IgD-negative memory B cell (primary cell): ENCODE measurements at regions not wholly inside any gene's neighbourhood (a gene's known extent, or its start where the extent isn't known, plus 50 kb on each side); places are given as distances from the start of the nearest gene placed in this dataset.
A peak's percentile ranks its signal among the peaks of the same experiment; 100 is the strongest.

ENCODE experiments used
- H3K27ac Mint-ChIP-seq, 3 donors: one replicate each; pipeline ENCODE4 v1.8.0; 2020 to 2022; ENCODE audit warnings: mild to moderate bottlenecking in 3 of 3, mixed read lengths in 3 of 3, moderate library complexity in 1 of 3
- H3K27me3 Mint-ChIP-seq: one replicate; pipeline ENCODE4 v1.8.0; 2021; ENCODE audit warnings: mixed read lengths
- H3K36me3 Mint-ChIP-seq: one replicate; pipeline ENCODE4 v1.8.0; 2020; ENCODE audit warnings: mild to moderate bottlenecking, mixed read lengths
- H3K4me1 Mint-ChIP-seq, 3 donors: one replicate each; pipeline ENCODE4 v1.8.0; 2020 to 2022; ENCODE audit warnings: mixed read lengths in 3 of 3, mild to moderate bottlenecking in 1 of 3
- H3K4me3 Mint-ChIP-seq, 4 donors: one replicate each; pipeline ENCODE4 v1.8.0; 2020 to 2022; ENCODE audit warnings: mild to moderate bottlenecking in 4 of 4, mixed read lengths in 4 of 4, moderate library complexity in 3 of 4
- H3K9me3 Mint-ChIP-seq, 3 donors: one replicate each; pipeline ENCODE4 v1.8.0; 2020 to 2021; ENCODE audit warnings: mixed read lengths in 3 of 3, mild to moderate bottlenecking in 1 of 3

GRCh38 chr2:186302263-186302662 is 183.8 kb upstream of the ZC3H15 start:
- H3K4me3 Mint-ChIP-seq: no peak overlapping the region
- H3K9me3 Mint-ChIP-seq: peaks cover 2 to 10% (median 9%) of the 10 kb centered on the region in 3 donors
- H3K4me1 Mint-ChIP-seq: peaks cover 0 to 2% (median 0%) of the 10 kb centered on the region in 3 donors
- H3K36me3 Mint-ChIP-seq: peaks cover 11% of the 10 kb centered on the region
- H3K27ac Mint-ChIP-seq: no peak overlapping the region
- no peaks in the 10 kb centered on the region for H3K27me3 Mint-ChIP-seq

DNA sequence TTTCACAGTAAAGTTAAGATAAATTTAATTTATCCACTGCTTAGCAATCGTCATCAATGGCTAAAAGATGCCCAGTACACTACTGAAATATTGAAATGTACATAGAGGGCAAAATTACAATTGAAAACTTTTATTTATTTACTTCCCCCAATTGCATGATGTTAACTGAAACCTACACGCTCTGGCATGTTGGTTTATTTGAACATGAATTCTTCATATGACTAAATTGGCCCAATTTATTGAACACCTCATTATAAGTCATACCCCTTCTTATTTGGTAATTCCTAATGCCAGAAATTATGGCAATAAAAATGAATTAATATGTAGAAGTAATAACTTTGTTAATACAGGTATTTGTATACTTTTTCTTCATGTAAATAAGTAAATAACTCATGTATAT is 183.0 kb upstream of the ZC3H15 start:
- Mint-ChIP-seq H3K9me3 (peaks cover 2 to 10% (median 8%) of the 10 kb centered on the region in 3 donors), H3K4me1 (peaks cover 0 to 2% (median 0%) of the 10 kb centered on the region in 3 donors), H3K27ac (no peak overlapping the region), H3K27me3 (no peaks in the 10 kb centered on the region), H3K4me3 (no peak overlapping the region), H3K36me3 (peaks cover 11% of the 10 kb centered on the region)

DNA sequence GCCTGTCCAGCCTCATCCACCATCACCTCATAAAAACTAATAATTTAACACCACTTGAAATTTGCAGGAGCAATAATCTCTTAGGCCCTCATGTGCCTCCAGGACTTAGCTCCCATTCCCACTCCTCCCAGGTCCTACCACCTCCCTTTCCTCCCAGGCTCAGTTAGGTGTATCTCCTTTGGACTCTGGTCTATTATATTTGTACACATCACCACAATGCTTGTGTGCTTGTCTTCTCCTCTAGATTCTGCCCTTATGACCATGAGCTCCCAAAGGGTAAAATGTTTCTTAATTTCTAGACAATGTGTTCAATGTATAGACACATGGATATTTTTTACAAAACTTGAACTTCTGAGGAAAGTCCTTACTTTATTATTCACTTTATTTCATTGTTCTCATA is 182.0 kb upstream of the ZC3H15 start:
- Mint-ChIP-seq H3K9me3 (peaks cover 0 to 4% (median 0%) of the 10 kb centered on the region in 3 donors), H3K27me3 (no peaks in the 10 kb centered on the region), H3K4me3 (no peak overlapping the region), H3K4me1 (peaks cover 0 to 2% (median 0%) of the 10 kb centered on the region in 3 donors), H3K36me3 (peaks cover 14% of the 10 kb centered on the region), H3K27ac (no peak overlapping the region)

DNA sequence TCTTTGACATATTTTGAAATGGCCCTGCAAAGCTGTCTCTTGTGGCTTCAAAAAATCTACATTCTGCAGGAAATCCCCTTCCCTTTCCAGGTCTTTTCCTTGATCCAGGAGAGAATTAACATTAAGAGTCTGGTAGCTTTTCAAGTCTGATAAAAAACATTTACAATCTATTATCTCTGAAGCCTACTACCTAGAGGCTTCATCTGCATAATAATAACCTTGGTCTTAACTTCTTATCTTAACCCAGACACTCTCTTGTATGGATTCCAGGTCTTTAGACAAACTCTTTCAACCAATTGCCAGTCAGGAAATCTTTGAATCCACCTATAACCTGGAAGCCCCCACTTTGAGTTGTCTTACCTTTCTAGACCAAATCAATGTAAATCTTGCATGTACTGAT is 179.3 kb upstream of the ZC3H15 start:
- Mint-ChIP-seq H3K9me3 (peaks cover 0 to 3% (median 0%) of the 10 kb centered on the region in 3 donors), H3K4me3 (no peak overlapping the region), H3K36me3 (peaks cover 17% of the 10 kb centered on the region)

GRCh38 chr2:186307871-186308270 is 178.2 kb upstream of the ZC3H15 start:
- H3K4me3 Mint-ChIP-seq: no peak overlapping the region

More for the DNA sequence above, 179.3 kb upstream of the ZC3H15 start:
- H3K27me3 Mint-ChIP-seq: no peaks in the 10 kb centered on the region
- H3K27ac Mint-ChIP-seq: no peak overlapping the region
- no peaks in the 10 kb centered on the region for H3K4me1 Mint-ChIP-seq

GRCh38 chr2:186308347-186308746 is 177.7 kb upstream of the ZC3H15 start:
- Mint-ChIP-seq H3K4me1 (no peaks in the 10 kb centered on the region), H3K27ac (no peak overlapping the region), H3K27me3 (no peaks in the 10 kb centered on the region), H3K4me3 (no peak overlapping the region), H3K36me3 (peaks cover 28% of the 10 kb centered on the region), H3K9me3 (peaks cover 1 to 9% (median 4%) of the 10 kb centered on the region in 3 donors)

More at GRCh38 chr2:186307871-186308270, 178.2 kb upstream of the ZC3H15 start:
- no peak overlapping the region for H3K27ac Mint-ChIP-seq
- peaks cover 25% of the 10 kb centered on the region for H3K36me3 Mint-ChIP-seq
- no peaks in the 10 kb centered on the region for H3K27me3 Mint-ChIP-seq
- peaks cover 1 to 9% (median 3%) of the 10 kb centered on the region in 3 donors for H3K9me3 Mint-ChIP-seq
- H3K4me1 Mint-ChIP-seq: no peaks in the 10 kb centered on the region

GRCh38 chr2:186309901-186310300 is 176.2 kb upstream of the ZC3H15 start:
- Mint-ChIP-seq H3K4me1 (peaks cover 0 to 2% (median 0%) of the 10 kb centered on the region in 3 donors), H3K36me3 (peaks cover 25% of the 10 kb centered on the region), H3K27me3 (no peaks in the 10 kb centered on the region), H3K27ac (no peak overlapping the region), H3K9me3 (peaks cover 3 to 13% (median 10%) of the 10 kb centered on the region in 3 donors), H3K4me3 (no peak overlapping the region)

DNA sequence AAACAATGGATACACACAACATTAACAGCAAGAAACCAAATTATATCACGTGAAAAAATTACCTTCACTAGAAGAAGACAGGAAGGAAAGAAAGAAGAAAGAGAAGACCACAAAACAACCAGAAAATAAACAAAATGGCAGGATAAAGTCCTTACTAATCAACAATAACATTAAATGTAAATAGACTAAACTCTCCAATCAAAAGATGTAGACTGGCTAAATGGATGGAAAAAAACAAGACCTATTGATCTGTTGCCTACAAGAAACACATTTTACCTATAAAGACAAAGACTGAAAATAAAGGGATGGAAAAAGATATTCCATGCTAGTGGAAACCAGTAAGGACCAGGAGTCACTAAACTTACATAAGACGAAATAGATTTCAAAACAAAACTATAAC is 167.0 kb upstream of the ZC3H15 start:
- Mint-ChIP-seq H3K9me3 (peaks cover 17 to 21% (median 18%) of the 10 kb centered on the region in 3 donors), H3K27me3 (no peaks in the 10 kb centered on the region), H3K27ac (no peak overlapping the region), H3K36me3 (peaks cover 6% of the 10 kb centered on the region), H3K4me3 (peak overlapping the region in 1 of 4 donors; percentile 59), H3K4me1 (no peaks in the 10 kb centered on the region)

- Mint-ChIP-seq H3K36me3 (peaks cover 8% of the 10 kb centered on the region), H3K27me3 (no peaks in the 10 kb centered on the region), H3K4me3 (no peak overlapping the region), H3K27ac (no peak overlapping the region), H3K4me1 (peaks cover 0 to 5% (median 0%) of the 10 kb centered on the region in 3 donors), H3K9me3 (peaks cover 2 to 16% (median 12%) of the 10 kb centered on the region in 3 donors)
These were observed 160.1 kb upstream of the ZC3H15 start for GRCh38 chr2:186325827-186326535.

GRCh38 chr2:186327251-186327868 is 158.7 kb upstream of the ZC3H15 start:
- Mint-ChIP-seq H3K36me3 (peaks cover 4% of the 10 kb centered on the region), H3K9me3 (peaks cover 2 to 16% (median 9%) of the 10 kb centered on the region in 3 donors), H3K4me3 (no peak overlapping the region), H3K4me1 (peaks cover 0 to 5% (median 0%) of the 10 kb centered on the region in 3 donors), H3K27me3 (no peaks in the 10 kb centered on the region), H3K27ac (no peak overlapping the region)

GRCh38 chr2:186328838-186329237 is 157.2 kb upstream of the ZC3H15 start:
- H3K27ac Mint-ChIP-seq: no peak overlapping the region
- peaks cover 0 to 7% (median under 1%) of the 10 kb centered on the region in 3 donors for H3K9me3 Mint-ChIP-seq

GRCh38 chr2:186330050-186330449 is 156.0 kb upstream of the ZC3H15 start:
- Mint-ChIP-seq H3K4me1 (peaks cover 0 to 5% (median 0%) of the 10 kb centered on the region in 3 donors), H3K27ac (no peak overlapping the region)

More at GRCh38 chr2:186328838-186329237, 157.2 kb upstream of the ZC3H15 start:
- Mint-ChIP-seq H3K4me1 (peaks cover 0 to 5% (median 0%) of the 10 kb centered on the region in 3 donors), H3K27me3 (no peaks in the 10 kb centered on the region), H3K4me3 (no peak overlapping the region), H3K36me3 (peaks cover 4% of the 10 kb centered on the region)

GRCh38 chr2:186339716-186340115 is 146.3 kb upstream of the ZC3H15 start:
- H3K36me3 Mint-ChIP-seq: peaks cover 12% of the 10 kb centered on the region
- H3K27ac Mint-ChIP-seq: no peak overlapping the region
- no peaks in the 10 kb centered on the region for H3K4me1 Mint-ChIP-seq
- H3K9me3 Mint-ChIP-seq: peaks cover 2 to 10% (median 6%) of the 10 kb centered on the region in 3 donors
- no peaks in the 10 kb centered on the region for H3K27me3 Mint-ChIP-seq
- no peak overlapping the region for H3K4me3 Mint-ChIP-seq

More at GRCh38 chr2:186330050-186330449, 156.0 kb upstream of the ZC3H15 start:
- Mint-ChIP-seq H3K27me3 (no peaks in the 10 kb centered on the region), H3K36me3 (peaks cover 4% of the 10 kb centered on the region), H3K4me3 (no peak overlapping the region), H3K9me3 (peaks cover 2 to 10% (median 3%) of the 10 kb centered on the region in 3 donors)

- no peak overlapping the region for H3K4me3 Mint-ChIP-seq
- H3K27ac Mint-ChIP-seq: no peak overlapping the region
- peaks cover 16% of the 10 kb centered on the region for H3K36me3 Mint-ChIP-seq
- H3K4me1 Mint-ChIP-seq: peaks cover 3 to 13% (median 3%) of the 10 kb centered on the region in 3 donors
- no peaks in the 10 kb centered on the region for H3K27me3 Mint-ChIP-seq
- H3K9me3 Mint-ChIP-seq: peaks cover 0 to 9% (median 8%) of the 10 kb centered on the region in 3 donors
These were observed 144.0 kb upstream of the ZC3H15 start for GRCh38 chr2:186342029-186342428.

- Mint-ChIP-seq H3K4me1 (peaks cover 7 to 17% (median 11%) of the 10 kb centered on the region in 3 donors), H3K9me3 (peaks cover 0 to 10% (median 0%) of the 10 kb centered on the region in 3 donors), H3K36me3 (peaks cover 13% of the 10 kb centered on the region), H3K27me3 (no peaks in the 10 kb centered on the region), H3K27ac (no peak overlapping the region), H3K4me3 (no peak overlapping the region)
These were observed 140.3 kb upstream of the ZC3H15 start for GRCh38 chr2:186345745-186346144.
